ENCODE measurements at regions not wholly inside any gene's neighbourhood (a gene's known extent, or its start where the extent isn't known, plus 50 kb on each side); places are given as distances from the start of the nearest gene placed in this dataset.

GRCh38 chr2:67974559-67975430, 88.0 kb downstream of the C1D start:
- H3K36me3 ChIP-seq (ENCODE audit: control insufficient read depth in 4 of 4, insufficient read depth in 4 of 4, low read length in 4 of 4) = no peaks in the 10 kb centered on the region
- no peak overlapping the region for H3K9ac ChIP-seq (ENCODE audit: insufficient read depth in 1 of 2, low read length in 2 of 2)
- H3K9me3 ChIP-seq (ENCODE audit: control insufficient read depth in 4 of 4, insufficient read depth in 3 of 4, low read length in 3 of 4) = no peaks in the 10 kb centered on the region
- no peak overlapping the region for H3K27ac ChIP-seq (ENCODE audit: low read depth in 1 of 2, low read length in 1 of 2)
- TF ChIP-seq CTCF (IDR thresholded peaks at IDR 0.05; ENCODE audit: control extremely low read depth, extremely low read depth) = no peak
- ATAC-seq (ENCODE audit: insufficient read depth, low FRiP score) (no peak), DNase-seq (peak in 2 of 3 donors; percentile 54 to 61)
- 19 to 20% methylated on average over 7 of the region's 7 CpGs for WGBS, 2 donors
- peaks cover 0 to 8% (median 1%) of the 10 kb centered on the region in 5 donors for H3K4me1 ChIP-seq (ENCODE audit: control insufficient read depth in 5 of 5, insufficient read depth in 5 of 5, low read length in 5 of 5)
- no peaks in the 10 kb centered on the region for H3K27me3 ChIP-seq (ENCODE audit: control insufficient read depth in 3 of 3, insufficient read depth in 3 of 3, low read length in 2 of 3)
- no peak overlapping the region for H3K4me3 ChIP-seq

- 88 to 96% methylated on average over 1 of the region's 1 CpG for WGBS, 2 donors
- no peak for DNase-seq
- H3K27ac ChIP-seq (ENCODE audit: low read depth in 1 of 2, low read length in 1 of 2) = no peak overlapping the region
- no peak overlapping the region for H3K9ac ChIP-seq (ENCODE audit: insufficient read depth in 1 of 2, low read length in 2 of 2)
- H3K36me3 ChIP-seq (ENCODE audit: control insufficient read depth in 4 of 4, insufficient read depth in 4 of 4, low read length in 4 of 4) = no peaks in the 10 kb centered on the region
- TF ChIP-seq CTCF (IDR thresholded peaks at IDR 0.05; ENCODE audit: control extremely low read depth, extremely low read depth) = no peak
- no peak for ATAC-seq (ENCODE audit: insufficient read depth, low FRiP score)
- peaks cover 0 to 2% (median 0%) of the 10 kb centered on the region in 4 donors for H3K9me3 ChIP-seq (ENCODE audit: control insufficient read depth in 4 of 4, insufficient read depth in 3 of 4, low read length in 3 of 4)
- no peaks in the 10 kb centered on the region for H3K27me3 ChIP-seq (ENCODE audit: control insufficient read depth in 3 of 3, insufficient read depth in 3 of 3, low read length in 2 of 3)
- peaks cover 0 to 8% (median 1%) of the 10 kb centered on the region in 5 donors for H3K4me1 ChIP-seq (ENCODE audit: control insufficient read depth in 5 of 5, insufficient read depth in 5 of 5, low read length in 5 of 5)
- no peak overlapping the region for H3K4me3 ChIP-seq
Measured at GRCh38 chr2:67977464-67977863, 85.3 kb downstream of the C1D start.

- TF ChIP-seq CTCF (IDR thresholded peaks at IDR 0.05; ENCODE audit: control extremely low read depth, extremely low read depth) = no peak
- no peak for DNase-seq
- H3K9me3 ChIP-seq (ENCODE audit: control insufficient read depth in 4 of 4, insufficient read depth in 3 of 4, low read length in 3 of 4) = peaks cover 0 to 2% (median 0%) of the 10 kb centered on the region in 4 donors
- H3K4me3 ChIP-seq = no peak overlapping the region
- H3K27me3 ChIP-seq (ENCODE audit: control insufficient read depth in 3 of 3, insufficient read depth in 3 of 3, low read length in 2 of 3) = no peaks in the 10 kb centered on the region
- H3K9ac ChIP-seq (ENCODE audit: insufficient read depth in 1 of 2, low read length in 2 of 2) = no peak overlapping the region
- no peak overlapping the region for H3K27ac ChIP-seq (ENCODE audit: low read depth in 1 of 2, low read length in 1 of 2)
- H3K36me3 ChIP-seq (ENCODE audit: control insufficient read depth in 4 of 4, insufficient read depth in 4 of 4, low read length in 4 of 4) = no peaks in the 10 kb centered on the region
- no peak for ATAC-seq (ENCODE audit: insufficient read depth, low FRiP score)
- no peaks in the 10 kb centered on the region for H3K4me1 ChIP-seq (ENCODE audit: control insufficient read depth in 5 of 5, insufficient read depth in 5 of 5, low read length in 5 of 5)
Measured at GRCh38 chr2:67982956-67983355, 79.8 kb downstream of the C1D start.
